ENCODE measurements at regions not wholly inside any gene's neighbourhood (a gene's known extent, or its start where the extent isn't known, plus 50 kb on each side); places are given as distances from the start of the nearest gene placed in this dataset.

- TF ChIP-seq POLR2A (IDR thresholded peaks at IDR 0.05) (no peak), CTCF (IDR thresholded peaks at IDR 0.05) (no peak)
- Histone ChIP-seq H3K27me3 (no peaks in the 10 kb centered on the region), H3K4me1 (no peaks in the 10 kb centered on the region), H3K9me3 (no peaks in the 10 kb centered on the region), H3K36me3 (replicated peaks in 1 of 2; ENCODE audit: insufficient read depth in 1 of 2, low read depth in 2 of 2) (no peaks in the 10 kb centered on the region), H3K27ac (no peak overlapping the region), H3K4me3 (no peak overlapping the region)
- ATAC-seq (no peak), DNase-seq (no peak)
- intact Hi-C loops (cut with DNase I): no loop called here
Observed at GRCh38 chr2:181262782-181263181, 194.4 kb upstream of the ITGA4 start.

- TF ChIP-seq POLR2A (IDR thresholded peaks at IDR 0.05): no peak
- no peak for TF ChIP-seq CTCF (IDR thresholded peaks at IDR 0.05)
- intact Hi-C loops (cut with DNase I): no loop called here
- no peak for ATAC-seq
- H3K27me3 ChIP-seq: no peaks in the 10 kb centered on the region
- H3K4me3 ChIP-seq: no peak overlapping the region
- H3K4me1 ChIP-seq: no peaks in the 10 kb centered on the region
- no peak for DNase-seq
- H3K27ac ChIP-seq: no peak overlapping the region
- 18 to 19% methylated on average over 1 of the region's 1 CpG for WGBS, 2 donors
- no peaks in the 10 kb centered on the region for H3K9me3 ChIP-seq
- H3K36me3 ChIP-seq (replicated peaks in 1 of 2; ENCODE audit: insufficient read depth in 1 of 2, low read depth in 2 of 2): no peaks in the 10 kb centered on the region
Observed at GRCh38 chr2:181264001-181264400, 193.2 kb upstream of the ITGA4 start.

GRCh38 chr2:181264441-181264840, 192.7 kb upstream of the ITGA4 start:
- TF ChIP-seq CTCF (IDR thresholded peaks at IDR 0.05) (no peak), POLR2A (IDR thresholded peaks at IDR 0.05) (no peak)
- Histone ChIP-seq H3K9me3 (no peaks in the 10 kb centered on the region), H3K36me3 (replicated peaks in 1 of 2; ENCODE audit: insufficient read depth in 1 of 2, low read depth in 2 of 2) (no peaks in the 10 kb centered on the region), H3K27ac (no peak overlapping the region), H3K4me1 (no peaks in the 10 kb centered on the region), H3K27me3 (no peaks in the 10 kb centered on the region), H3K4me3 (no peak overlapping the region)
- intact Hi-C loops (cut with DNase I): no loop called here
- no peak for ATAC-seq
- 43 to 57% methylated on average over 1 of the region's 1 CpG for WGBS, 2 donors
- no peak for DNase-seq

- no peak for ATAC-seq
- WGBS, 2 donors: 64 to 72% methylated on average over 3 of the region's 3 CpGs
- H3K4me3 ChIP-seq: no peak overlapping the region
- TF ChIP-seq POLR2A (IDR thresholded peaks at IDR 0.05) (no peak), CTCF (IDR thresholded peaks at IDR 0.05) (no peak)
- no peaks in the 10 kb centered on the region for H3K4me1 ChIP-seq
- DNase-seq: no peak
- intact Hi-C loops (cut with DNase I): no loop called here
- H3K9me3 ChIP-seq: no peaks in the 10 kb centered on the region
- no peaks in the 10 kb centered on the region for H3K27me3 ChIP-seq
- H3K36me3 ChIP-seq (replicated peaks in 1 of 2; ENCODE audit: insufficient read depth in 1 of 2, low read depth in 2 of 2): no peaks in the 10 kb centered on the region
- no peak overlapping the region for H3K27ac ChIP-seq
Observed at GRCh38 chr2:181266614-181267013, 190.6 kb upstream of the ITGA4 start.

- DNase-seq (no peak), ATAC-seq (no peak)
- Histone ChIP-seq H3K4me1 (no peaks in the 10 kb centered on the region), H3K36me3 (replicated peaks in 1 of 2; ENCODE audit: insufficient read depth in 1 of 2, low read depth in 2 of 2) (no peaks in the 10 kb centered on the region), H3K4me3 (no peak overlapping the region), H3K9me3 (no peaks in the 10 kb centered on the region), H3K27ac (no peak overlapping the region), H3K27me3 (no peaks in the 10 kb centered on the region)
- WGBS, 2 donors: 65 to 71% methylated on average over 3 of the region's 3 CpGs
- no peak for TF ChIP-seq POLR2A (IDR thresholded peaks at IDR 0.05)
- TF ChIP-seq CTCF (IDR thresholded peaks at IDR 0.05): no peak
- intact Hi-C loops (cut with DNase I): no loop called here
Observed at GRCh38 chr2:181268174-181268867, 188.9 kb upstream of the ITGA4 start.
